B cell (primary cell): ENCODE measurements at regions not wholly inside any gene's neighbourhood (a gene's known extent, or its start where the extent isn't known, plus 50 kb on each side); places are given as distances from the start of the nearest gene placed in this dataset.

Experiments used
- ATAC-seq: fragments of 200-7000 bp; cut with Tn5 transposase; one replicate; pipeline ENCODE4 v1.10.0; 2021; ENCODE audit warnings: low read depth, mild to moderate bottlenecking, moderate number of reproducible peaks, moderate library complexity
- CTCF ChIA-PET: fragments of 350-600 bp; sonication (Branson Sonifier 250); formaldehyde crosslinking; loops from one replicate; lab custom pipeline; 2021; ENCODE audit warnings: antibody characterized with exemption, inconsistent platforms; lab: Charles Lee
- POLR2A ChIA-PET: fragments of 350-600 bp; sonication (Branson Sonifier 250); formaldehyde crosslinking; loops from one replicate; lab custom pipeline; 2021; ENCODE audit warnings: antibody characterized with exemption; lab: Charles Lee
- DNase-seq: peaks from one replicate; pipeline ENCODE4 v3.0.0; 2013
- H2AFZ ChIP-seq: 2 replicates; pipeline ENCODE4 v1.6.1; 2012; ENCODE audit warnings: mild to moderate bottlenecking, low read depth, low read length; ENCODE audit not compliant: insufficient read depth, poor library complexity, severe bottlenecking
- H3K27ac ChIP-seq, 2 donors: 1 replicate in 1 of 2; 2 replicates in 1 of 2; pipeline ENCODE4 v1.5.1; 2012 to 2013; ENCODE audit warnings: low read length in 2 of 2, mild to moderate bottlenecking in 2 of 2, moderate library complexity in 1 of 2
- H3K27me3 ChIP-seq, 4 experiments: fragments of 200-600 bp in 1 of 4; sonication (generic) in 1 of 4; replicated peaks in 1 of 4; 1 replicate in 2 of 4; 2 replicates in 2 of 4; pipeline versions ENCODE4 v1.6.1 to v1.7.0; 2013 to 2016; ENCODE audit warnings: low read length in 3 of 4, mild to moderate bottlenecking in 2 of 4, mixed read lengths in 1 of 4, moderate library complexity in 1 of 4; ENCODE audit not compliant: insufficient read depth in 4 of 4, control insufficient read depth in 3 of 4; ENCODE audit errors: control extremely low read depth in 1 of 4
- H3K36me3 ChIP-seq, 2 experiments: replicated peaks in 1 of 2; 1 replicate in 1 of 2; 2 replicates in 1 of 2; pipeline versions ENCODE4 v1.6.1 to v1.7.1; 2013; ENCODE audit warnings: low read length in 1 of 2; ENCODE audit not compliant: insufficient read depth in 2 of 2, control insufficient read depth in 1 of 2; ENCODE audit errors: control extremely low read depth in 1 of 2, extremely low read depth in 1 of 2
- H3K4me1 ChIP-seq, 2 donors: fragments of 200-600 bp in 1 of 2; sonication (generic) in 1 of 2; 1 replicate in 1 of 2; 2 replicates in 1 of 2; pipeline versions ENCODE4 v1.5.1 to v1.6.1; 2013 to 2017; ENCODE audit warnings: low read length in 2 of 2; ENCODE audit not compliant: control insufficient read depth in 2 of 2, insufficient read depth in 2 of 2
- H3K4me2 ChIP-seq: replicated peaks from 2 replicates; pipeline ENCODE3; 2012; ENCODE audit warnings: mild to moderate bottlenecking, low read depth, low read length; ENCODE audit not compliant: poor library complexity, severe bottlenecking
- H3K4me3 ChIP-seq, 5 experiments: fragments of 200-600 bp in 1 of 5; sonication (generic) in 1 of 5; 1 replicate in 3 of 5; 2 replicates in 2 of 5; pipeline versions ENCODE4 v1.5.1 to v1.7.0; 2011 to 2016; ENCODE audit warnings: low read length in 4 of 5, mild to moderate bottlenecking in 4 of 5, low read depth in 2 of 5, control low read depth in 1 of 5, moderate library complexity in 1 of 5; ENCODE audit not compliant: insufficient read depth in 1 of 5; ENCODE audit errors: control extremely low read depth in 1 of 5, extremely low read depth in 1 of 5
- H3K79me2 ChIP-seq: fragments of 200-600 bp; sonication (generic); one replicate; pipeline ENCODE4 v1.6.0; 2016; ENCODE audit warnings: low read length; ENCODE audit not compliant: control insufficient read depth, insufficient read depth
- H3K9ac ChIP-seq: fragments of 200-600 bp; sonication (generic); 2 replicates; pipeline ENCODE4 v1.6.1; 2017; ENCODE audit warnings: mild to moderate bottlenecking, low read length, moderate library complexity
- H3K9me3 ChIP-seq, 3 donors: one replicate each; pipeline versions ENCODE4 v1.6.1 to v1.7.1; 2013; ENCODE audit warnings: low read length in 2 of 3; ENCODE audit not compliant: control insufficient read depth in 2 of 3, insufficient read depth in 1 of 3; ENCODE audit errors: control extremely low read depth in 1 of 3
- H4K20me1 ChIP-seq: 2 replicates; pipeline ENCODE4 v1.6.0; 2012; ENCODE audit warnings: mild to moderate bottlenecking, low read length; ENCODE audit not compliant: insufficient read depth, control insufficient read depth, poor library complexity, severe bottlenecking
- H3K27ac Mint-ChIP-seq: one replicate; pipeline ENCODE4 v1.8.0; 2021; ENCODE audit warnings: mixed read lengths
- H3K27me3 Mint-ChIP-seq: one replicate; pipeline ENCODE4 v1.8.0; 2021; ENCODE audit warnings: mixed read lengths
- H3K4me1 Mint-ChIP-seq: one replicate; pipeline ENCODE4 v1.8.0; 2021; ENCODE audit warnings: mixed read lengths
- H3K4me3 Mint-ChIP-seq: one replicate; pipeline ENCODE4 v1.8.0; 2021; ENCODE audit warnings: mixed read lengths
- H3K9me3 Mint-ChIP-seq: one replicate; pipeline ENCODE4 v1.8.0; 2022; ENCODE audit warnings: mixed read lengths; ENCODE audit not compliant: insufficient read depth
- EZH2 ChIP-seq: IDR thresholded peaks from 2 replicates; pipeline ENCODE4 v1.6.1; 2012; ENCODE audit warnings: borderline replicate concordance, low read depth, mild to moderate bottlenecking, moderate library complexity, low read length; ENCODE audit not compliant: insufficient read depth, poor library complexity, severe bottlenecking
- WGBS: methylation state at CpG from one replicate; pipeline ENCODE4 v1.1.5; 2013; ENCODE audit warnings: missing lambda C conversion rate; ENCODE audit not compliant: insufficient coverage; 5-methylcytosine and 5-hydroxymethylcytosine counted together
- intact Hi-C: fragments of 100-400 bp; cut with micrococcal nuclease; formaldehyde crosslinking; loops from one replicate; pipeline ENCODE4 v1.10.0; 2022
- TF ChIP-seq, protein P1 (sequence below): fragments of 200-600 bp; IDR thresholded peaks from one replicate; pipeline ENCODE4 v1.8.0; 2022; ENCODE audit warnings: antibody characterized with exemption, mild to moderate bottlenecking

DNA sequence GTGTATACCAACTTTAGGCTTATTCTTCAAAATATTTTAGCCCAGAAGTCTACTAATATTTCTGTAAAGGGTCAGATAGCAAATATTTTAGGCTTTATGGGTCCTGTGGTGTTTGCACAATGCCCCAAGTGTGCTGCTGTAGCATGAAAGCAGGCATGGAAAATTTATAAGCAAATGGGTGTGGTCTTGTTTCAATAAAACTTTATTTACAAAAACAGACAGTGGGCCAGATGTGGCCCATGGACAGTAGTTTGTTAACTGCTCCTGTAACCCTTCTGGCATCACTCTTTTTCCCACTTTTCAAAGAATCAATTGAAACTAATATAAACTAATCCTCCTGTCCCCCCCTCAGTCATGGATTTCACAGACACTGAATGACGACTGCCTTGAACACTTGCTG lies 410.7 kb downstream of the SHISA9 start:
- no peak overlapping the region for H3K4me3 ChIP-seq
- POLR2A ChIA-PET = no interaction called here
- no peak overlapping the region for H3K9ac ChIP-seq
- no peak overlapping the region for H2AFZ ChIP-seq
- DNase-seq (no peak), ATAC-seq (no peak)
- Mint-ChIP-seq H3K27ac (no peak overlapping the region), H3K27me3 (no peaks in the 10 kb centered on the region), H3K9me3 (no peaks in the 10 kb centered on the region), H3K4me1 (no peaks in the 10 kb centered on the region), H3K4me3 (no peak overlapping the region)
- no peaks in the 10 kb centered on the region for H3K36me3 ChIP-seq
- no peaks in the 10 kb centered on the region for H3K27me3 ChIP-seq
- TF ChIP-seq EZH2 = no peak
- TF ChIP-seq, protein P1, sequence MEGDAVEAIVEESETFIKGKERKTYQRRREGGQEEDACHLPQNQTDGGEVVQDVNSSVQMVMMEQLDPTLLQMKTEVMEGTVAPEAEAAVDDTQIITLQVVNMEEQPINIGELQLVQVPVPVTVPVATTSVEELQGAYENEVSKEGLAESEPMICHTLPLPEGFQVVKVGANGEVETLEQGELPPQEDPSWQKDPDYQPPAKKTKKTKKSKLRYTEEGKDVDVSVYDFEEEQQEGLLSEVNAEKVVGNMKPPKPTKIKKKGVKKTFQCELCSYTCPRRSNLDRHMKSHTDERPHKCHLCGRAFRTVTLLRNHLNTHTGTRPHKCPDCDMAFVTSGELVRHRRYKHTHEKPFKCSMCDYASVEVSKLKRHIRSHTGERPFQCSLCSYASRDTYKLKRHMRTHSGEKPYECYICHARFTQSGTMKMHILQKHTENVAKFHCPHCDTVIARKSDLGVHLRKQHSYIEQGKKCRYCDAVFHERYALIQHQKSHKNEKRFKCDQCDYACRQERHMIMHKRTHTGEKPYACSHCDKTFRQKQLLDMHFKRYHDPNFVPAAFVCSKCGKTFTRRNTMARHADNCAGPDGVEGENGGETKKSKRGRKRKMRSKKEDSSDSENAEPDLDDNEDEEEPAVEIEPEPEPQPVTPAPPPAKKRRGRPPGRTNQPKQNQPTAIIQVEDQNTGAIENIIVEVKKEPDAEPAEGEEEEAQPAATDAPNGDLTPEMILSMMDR = no peak
- H3K4me2 ChIP-seq = no peak overlapping the region
- WGBS = no CpG with 5 or more reads among the region's 1 CpG
- H3K79me2 ChIP-seq = no peaks in the 10 kb centered on the region
- no peaks in the 10 kb centered on the region for H4K20me1 ChIP-seq
- H3K9me3 ChIP-seq = no peaks in the 10 kb centered on the region
- H3K4me1 ChIP-seq = no peaks in the 10 kb centered on the region
- CTCF ChIA-PET = no interaction called here
- H3K27ac ChIP-seq = no peak overlapping the region
- intact Hi-C loops = no loop called here

DNA sequence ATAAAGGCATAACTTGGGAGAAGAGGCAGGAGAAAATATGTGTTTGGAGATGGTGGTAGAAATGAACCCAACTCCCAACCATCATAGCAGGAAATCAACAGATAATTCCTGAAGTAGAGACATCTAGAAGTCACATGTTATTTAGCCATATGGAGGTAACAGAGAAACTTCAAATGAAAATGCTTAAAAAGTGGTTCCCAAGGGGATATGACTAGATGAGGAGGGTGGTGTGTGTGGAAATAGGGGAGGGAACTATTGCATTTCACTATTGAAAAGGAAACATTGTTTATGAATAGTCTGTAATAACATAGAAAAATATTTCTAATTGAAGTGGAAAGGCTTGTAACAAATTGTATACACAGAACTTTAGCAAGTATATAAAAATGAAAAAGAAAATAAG lies 412.0 kb downstream of the SHISA9 start:
- intact Hi-C loops = no loop called here
- H3K4me3 Mint-ChIP-seq = no peak overlapping the region
- H3K4me2 ChIP-seq = no peak overlapping the region
- no peaks in the 10 kb centered on the region for H3K36me3 ChIP-seq
- no peaks in the 10 kb centered on the region for H3K4me1 ChIP-seq
- ChIA-PET POLR2A (no interaction called here), CTCF (no interaction called here)
- H3K79me2 ChIP-seq = no peaks in the 10 kb centered on the region
- H4K20me1 ChIP-seq = no peaks in the 10 kb centered on the region
- no peaks in the 10 kb centered on the region for H3K9me3 Mint-ChIP-seq
- no peak for DNase-seq
- no peak for TF ChIP-seq EZH2
- TF ChIP-seq, protein P1 = no peak
- no peak overlapping the region for H3K4me3 ChIP-seq
- no peak overlapping the region for H2AFZ ChIP-seq
- no peak overlapping the region for H3K9ac ChIP-seq
- no peaks in the 10 kb centered on the region for H3K27me3 Mint-ChIP-seq
- no peak overlapping the region for H3K27ac Mint-ChIP-seq
- ATAC-seq = no peak
- H3K27ac ChIP-seq = no peak overlapping the region
- H3K27me3 ChIP-seq = no peaks in the 10 kb centered on the region
- no peaks in the 10 kb centered on the region for H3K9me3 ChIP-seq
- H3K4me1 Mint-ChIP-seq = no peaks in the 10 kb centered on the region
